Globus pallidus (tissue), 1 donor: ENCODE measurements at regions not wholly inside any gene's neighbourhood (a gene's known extent, or its start where the extent isn't known, plus 50 kb on each side); places are given as distances from the start of the nearest gene placed in this dataset.

Experiments used
- DNase-seq: peaks from one replicate; pipeline ENCODE4 v3.0.0-alpha.2; 2015; ENCODE audit warnings: low spot score

- no peak for DNase-seq
These were observed 615.0 kb upstream of the AGTR1 start for GRCh38 chr3:148082506-148083280.

GRCh38 chr3:148083526-148084182 lies 614.0 kb upstream of the AGTR1 start:
- no peak for DNase-seq

GRCh38 chr3:148084931-148085330 lies 612.8 kb upstream of the AGTR1 start:
- DNase-seq: no peak

- no peak for DNase-seq
These were observed 609.9 kb upstream of the AGTR1 start for GRCh38 chr3:148087601-148088371.

- no peak for DNase-seq
These were observed 608.5 kb upstream of the AGTR1 start for GRCh38 chr3:148089171-148089570.

GRCh38 chr3:148090156-148090555 lies 607.5 kb upstream of the AGTR1 start:
- no peak for DNase-seq

- DNase-seq: no peak
These were observed 604.9 kb upstream of the AGTR1 start for GRCh38 chr3:148092624-148093347.

- DNase-seq: no peak
These were observed 604.0 kb upstream of the AGTR1 start for GRCh38 chr3:148093753-148094152.

GRCh38 chr3:148095962-148096361 lies 601.7 kb upstream of the AGTR1 start:
- DNase-seq: no peak

- DNase-seq: no peak
These were observed 597.2 kb upstream of the AGTR1 start for GRCh38 chr3:148100476-148100875.

- DNase-seq: no peak
These were observed 596.6 kb upstream of the AGTR1 start for GRCh38 chr3:148101061-148101460.

- no peak for DNase-seq
These were observed 595.5 kb upstream of the AGTR1 start for GRCh38 chr3:148102156-148102555.

GRCh38 chr3:148106062-148106461 lies 591.6 kb upstream of the AGTR1 start:
- no peak for DNase-seq

GRCh38 chr3:148126956-148127355 lies 570.7 kb upstream of the AGTR1 start:
- DNase-seq: no peak

- DNase-seq: no peak
These were observed 569.6 kb upstream of the AGTR1 start for GRCh38 chr3:148128136-148128535.

GRCh38 chr3:148131990-148132638 lies 565.6 kb upstream of the AGTR1 start:
- DNase-seq: no peak

GRCh38 chr3:148136816-148137215 lies 560.9 kb upstream of the AGTR1 start:
- no peak for DNase-seq

- DNase-seq: no peak
These were observed 551.5 kb upstream of the AGTR1 start for GRCh38 chr3:148146241-148146640.

- no peak for DNase-seq
These were observed 550.5 kb upstream of the AGTR1 start for GRCh38 chr3:148146947-148147826.

- DNase-seq: no peak
These were observed 549.8 kb upstream of the AGTR1 start for GRCh38 chr3:148147903-148148302.

- DNase-seq: no peak
These were observed 548.1 kb upstream of the AGTR1 start for GRCh38 chr3:148149556-148149955.
